PC-9 (cell line): ENCODE measurements at regions not wholly inside any gene's neighbourhood (a gene's known extent, or its start where the extent isn't known, plus 50 kb on each side); places are given as distances from the start of the nearest gene placed in this dataset.

ENCODE experiments used
- BruUV-seq: library from RNA; stranded (reverse); fragments of 400-500 nt; replicated peaks from 2 replicates; lab custom pipeline; 2021; lab: Mats Ljungman, UMichigan
- CTCF ChIA-PET: fragments of 300-600 bp; sonication (Branson Sonifier 250); formaldehyde crosslinking; loops from one replicate; lab custom pipeline; 2022; ENCODE audit warnings: antibody characterized with exemption; lab: Charles Lee
- POLR2A ChIA-PET: fragments of 300-600 bp; sonication (Branson Sonifier 250); formaldehyde crosslinking; loops from one replicate; lab custom pipeline; 2022; ENCODE audit warnings: antibody characterized with exemption; ENCODE audit not compliant: unreplicated experiment; lab: Charles Lee
- DNase-seq, 2 experiments: peaks; one replicate each; pipeline versions ENCODE4 v3.0.0 to v3.0.0-alpha.2; 2015 to 2022; ENCODE audit warnings: mixed read lengths in 1 of 2
- H2AFZ ChIP-seq: fragments of 200-600 bp; sonication (generic); 2 replicates; pipeline ENCODE4 v1.8.1; 2017; ENCODE audit warnings: antibody characterized with exemption
- H3F3A ChIP-seq: fragments of 200-600 bp; sonication (generic); 2 replicates; pipeline ENCODE4 v1.8.1; 2017; ENCODE audit warnings: antibody characterized with exemption, mild to moderate bottlenecking, low read depth; ENCODE audit not compliant: insufficient read depth
- H3K27ac ChIP-seq: fragments of 200-600 bp; sonication (generic); 2 replicates; pipeline ENCODE4 v1.6.1; 2016; ENCODE audit warnings: mixed run types
- H3K27me3 ChIP-seq: fragments of 200-600 bp; sonication (generic); 2 replicates; pipeline ENCODE4 v1.6.1; 2016; ENCODE audit warnings: low read depth, mixed run types; ENCODE audit not compliant: insufficient read depth
- H3K36me3 ChIP-seq: fragments of 200-600 bp; sonication (generic); 2 replicates; pipeline ENCODE4 v1.6.1; 2016; ENCODE audit warnings: low read depth, mixed run types
- H3K4me1 ChIP-seq: fragments of 200-600 bp; sonication (generic); replicated peaks from 2 replicates; pipeline ENCODE4 v1.6.1; 2016; ENCODE audit warnings: mixed run types; ENCODE audit not compliant: insufficient read depth
- H3K4me2 ChIP-seq: fragments of 200-600 bp; sonication (generic); 2 replicates; pipeline ENCODE4 v1.6.1; 2017; ENCODE audit warnings: mixed run types
- H3K4me3 ChIP-seq: fragments of 200-600 bp; sonication (generic); 2 replicates; pipeline ENCODE4 v1.6.1; 2016; ENCODE audit warnings: mixed run types
- H3K79me2 ChIP-seq: fragments of 200-600 bp; sonication (generic); 2 replicates; pipeline ENCODE4 v1.6.1; 2017; ENCODE audit warnings: low read depth, mixed run types
- H3K9me2 ChIP-seq: fragments of 200-600 bp; sonication (generic); 2 replicates; pipeline ENCODE4 v1.8.1; 2017; ENCODE audit warnings: mild to moderate bottlenecking; ENCODE audit not compliant: insufficient read depth
- H3K9me3 ChIP-seq: fragments of 200-600 bp; sonication (generic); 2 replicates; pipeline ENCODE4 v1.8.1; 2016; ENCODE audit warnings: low read depth; ENCODE audit not compliant: insufficient read depth
- H4K20me1 ChIP-seq: fragments of 200-600 bp; sonication (generic); 2 replicates; pipeline ENCODE4 v1.8.1; 2017; ENCODE audit not compliant: insufficient read depth
- CTCF ChIP-seq: fragments of 200-600 bp; sonication (generic); conservative IDR thresholded peaks from 2 replicates; pipeline ENCODE4 v1.6.1; 2017; ENCODE audit warnings: mixed run types, antibody characterized with exemption, mild to moderate bottlenecking, moderate library complexity
- EZH2 ChIP-seq: fragments of 200-600 bp; sonication (generic); IDR thresholded peaks from 2 replicates; pipeline ENCODE4 v1.8.0; 2017; ENCODE audit warnings: antibody characterized with exemption, low read depth
- intact Hi-C: fragments of 100-400 bp; cut with micrococcal nuclease; formaldehyde crosslinking; loops from one replicate; pipeline ENCODE4 v1.10.0; 2022; ENCODE audit not compliant: unreplicated experiment

- H3K9me3 ChIP-seq, result no peaks in the 10 kb centered on the region; the same call in 1 of the 2 replicates
- intact Hi-C loops, result no loop called here
- no peak overlapping the region for H3K4me3 ChIP-seq
- H3K9me2 ChIP-seq, result no peaks in the 10 kb centered on the region
- BruUV-seq, result no TSS peak
- no peak for DNase-seq
- no peaks in the 10 kb centered on the region for H3K36me3 ChIP-seq
- CTCF ChIA-PET, result interaction anchor here (0.7 kb wide), 1 partner anchor 66 kb away, joined by 20 read pairs; no protein-coding TSS in a partner anchor
- H3K4me2 ChIP-seq, result no peak overlapping the region
- no peak overlapping the region for H2AFZ ChIP-seq
- no peaks in the 10 kb centered on the region for H3K27me3 ChIP-seq
- no peaks in the 10 kb centered on the region for H3K4me1 ChIP-seq
- no peaks in the 10 kb centered on the region for H3K79me2 ChIP-seq
- POLR2A ChIA-PET, result no interaction called here
- H4K20me1 ChIP-seq, result no peaks in the 10 kb centered on the region
- TF ChIP-seq CTCF (no peak), EZH2 (no peak)
- no peak overlapping the region for H3K27ac ChIP-seq
- H3F3A ChIP-seq, result no peaks in the 10 kb centered on the region
Measured at GRCh38 chr21:16751695-16752474, 761.0 kb upstream of the CXADR start.

GRCh38 chr21:16752475-16752857 lies 760.4 kb upstream of the CXADR start:
- H3K79me2 ChIP-seq, result no peaks in the 10 kb centered on the region
- no peaks in the 10 kb centered on the region for H3F3A ChIP-seq
- no peaks in the 10 kb centered on the region for H3K27me3 ChIP-seq
- DNase-seq, result no peak
- POLR2A ChIA-PET, result no interaction called here
- H3K9me3 ChIP-seq, result no peaks in the 10 kb centered on the region; the same call in 1 of the 2 replicates
- intact Hi-C loops, result no loop called here
- H3K4me2 ChIP-seq, result no peak overlapping the region
- no peaks in the 10 kb centered on the region for H3K36me3 ChIP-seq
- CTCF ChIA-PET, result no interaction called here
- no peaks in the 10 kb centered on the region for H4K20me1 ChIP-seq
- no peaks in the 10 kb centered on the region for H3K4me1 ChIP-seq
- no peak overlapping the region for H2AFZ ChIP-seq
- no peak overlapping the region for H3K27ac ChIP-seq
- TF ChIP-seq EZH2, result no peak
- TF ChIP-seq CTCF, result no peak
- no peak overlapping the region for H3K4me3 ChIP-seq
- no TSS peak for BruUV-seq
- no peaks in the 10 kb centered on the region for H3K9me2 ChIP-seq

GRCh38 chr21:16755061-16755460 lies 757.8 kb upstream of the CXADR start:
- H2AFZ ChIP-seq, result no peak overlapping the region
- H3K4me2 ChIP-seq, result no peak overlapping the region
- H3K9me2 ChIP-seq, result no peaks in the 10 kb centered on the region
- no peaks in the 10 kb centered on the region; the same call in 1 of the 2 replicates for H3K9me3 ChIP-seq
- BruUV-seq, result no TSS peak
- H3K27ac ChIP-seq, result no peak overlapping the region
- ChIA-PET POLR2A (no interaction called here), CTCF (interaction anchor here (0.9 kb wide), 1 partner anchor 836 kb away, joined by 4 read pairs; no protein-coding TSS in a partner anchor)
- H3K27me3 ChIP-seq, result no peaks in the 10 kb centered on the region
- no peaks in the 10 kb centered on the region for H4K20me1 ChIP-seq
- no peaks in the 10 kb centered on the region for H3K4me1 ChIP-seq
- no peaks in the 10 kb centered on the region for H3K36me3 ChIP-seq
- no peak overlapping the region for H3K4me3 ChIP-seq
- intact Hi-C loops, result no loop called here
- no peak for TF ChIP-seq CTCF
- no peak for TF ChIP-seq EZH2
- DNase-seq, result no peak
- no peaks in the 10 kb centered on the region for H3F3A ChIP-seq
- no peaks in the 10 kb centered on the region for H3K79me2 ChIP-seq
